Effector CD4-positive, alpha-beta T cell (primary cell): ENCODE measurements at regions not wholly inside any gene's neighbourhood (a gene's known extent, or its start where the extent isn't known, plus 50 kb on each side); places are given as distances from the start of the nearest gene placed in this dataset.
"Not testable (repeated sequence)": the region's sequence is repeated elsewhere in the genome, so short reads cannot be mapped to it uniquely, and the experiment has no call there.

Source experiments
- DNase-seq: peaks from one replicate; pipeline ENCODE4 v3.0.0-alpha.2; 2020

DNA sequence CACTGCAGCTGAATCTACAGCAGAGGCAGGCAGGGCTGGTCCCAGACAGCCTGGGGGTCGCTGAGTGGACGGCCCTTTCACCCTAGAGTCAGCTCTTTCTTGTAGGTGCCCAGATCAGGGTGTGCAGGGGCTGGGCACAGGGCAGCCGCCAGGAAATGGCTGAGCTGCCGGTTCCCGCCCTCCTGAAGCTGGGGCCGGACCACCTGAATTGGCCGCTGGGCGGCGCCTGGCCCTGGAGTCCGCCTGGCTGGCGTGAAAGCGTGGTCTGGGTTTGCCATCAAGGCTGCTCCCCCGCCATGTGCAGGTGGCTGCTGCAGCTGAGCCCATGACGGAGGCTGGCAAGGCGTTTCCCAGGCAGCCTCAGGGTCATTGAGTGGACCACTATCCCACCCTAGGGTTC, 85.7 kb downstream of the POTEM start:
- not testable (repeated sequence) for DNase-seq

DNA sequence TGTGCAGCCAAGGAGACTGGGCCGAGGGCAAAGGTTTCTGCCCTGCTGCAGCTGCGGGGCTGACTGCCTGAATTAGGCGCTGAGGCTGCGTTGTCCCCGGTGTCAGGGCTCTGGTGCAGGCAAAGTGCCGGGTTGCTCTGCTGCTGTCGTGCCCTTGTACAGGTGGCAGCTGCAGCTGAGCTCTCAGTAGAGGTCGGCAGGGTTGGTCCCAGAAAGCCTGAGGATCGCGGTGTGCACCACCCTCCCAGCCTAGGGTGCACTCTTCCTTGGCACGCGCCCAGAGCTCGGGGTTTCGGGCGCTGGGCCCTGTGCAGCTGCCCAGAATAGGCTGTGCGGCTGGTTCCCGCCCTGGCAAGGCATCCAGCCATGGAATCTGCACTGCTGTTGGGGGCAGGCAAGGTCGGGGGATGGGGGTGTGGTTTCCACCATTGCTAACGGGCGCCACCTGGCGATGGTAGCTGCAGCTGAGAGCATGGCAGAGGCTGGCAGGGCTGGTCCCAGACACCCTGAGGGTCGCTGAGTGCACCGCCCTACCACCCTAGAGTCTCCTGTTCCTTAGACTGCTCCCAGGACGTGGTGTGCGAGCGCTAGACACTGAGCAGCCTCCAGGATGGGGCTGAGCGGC, 86.3 kb downstream of the POTEM start:
- DNase-seq: not testable (repeated sequence)

DNA sequence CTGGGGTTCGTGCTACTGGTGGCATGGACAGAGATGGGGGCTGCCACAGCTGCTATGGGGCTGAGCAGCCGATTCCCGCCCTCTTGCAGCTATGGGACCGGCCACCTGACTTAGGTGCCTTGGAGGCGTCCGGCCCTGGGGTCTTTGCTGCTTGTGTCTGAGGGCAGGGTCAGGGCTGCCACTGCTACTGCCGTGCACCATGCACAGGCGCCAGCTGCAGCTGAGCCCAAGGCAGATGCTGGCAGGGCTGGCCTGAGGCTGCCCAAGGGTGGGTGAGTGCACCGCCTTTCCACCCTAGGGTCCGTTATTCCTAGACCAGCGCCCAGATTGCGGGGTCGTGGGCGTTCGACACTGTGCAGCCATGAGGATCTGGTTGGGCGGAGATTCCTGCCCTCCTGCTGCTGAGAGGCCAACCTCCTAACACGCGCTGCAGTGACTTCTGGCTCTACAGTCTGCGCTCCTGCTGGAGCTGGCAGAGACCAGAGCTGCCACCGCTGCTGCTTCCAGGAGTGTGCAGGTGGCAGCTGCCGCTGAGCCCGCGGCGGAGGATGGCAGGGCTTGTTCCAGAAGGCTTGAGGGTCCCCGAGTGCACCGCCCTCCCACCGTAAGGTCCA, 87.0 kb downstream of the POTEM start:
- DNase-seq: not testable (repeated sequence)

DNA sequence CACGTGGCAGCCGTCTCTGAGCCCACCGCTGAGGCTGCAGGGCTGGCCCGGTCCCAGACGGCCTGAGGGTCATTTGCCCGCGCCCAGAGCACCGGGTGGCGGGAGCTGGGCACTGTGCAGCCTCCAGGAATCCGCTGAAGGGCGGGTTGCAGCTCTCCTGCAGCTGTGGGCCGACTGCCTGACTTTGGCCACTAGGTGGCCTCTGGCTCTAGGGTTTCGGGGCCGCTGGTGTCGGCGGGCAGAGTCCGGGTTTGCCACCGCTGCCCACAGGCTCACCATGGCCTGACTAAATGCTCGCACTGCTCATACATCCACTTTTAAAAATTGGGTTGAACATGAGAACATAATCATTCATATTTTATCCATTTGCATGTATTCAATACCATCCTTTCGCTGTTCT, 87.7 kb downstream of the POTEM start:
- DNase-seq: not testable (repeated sequence)

DNA sequence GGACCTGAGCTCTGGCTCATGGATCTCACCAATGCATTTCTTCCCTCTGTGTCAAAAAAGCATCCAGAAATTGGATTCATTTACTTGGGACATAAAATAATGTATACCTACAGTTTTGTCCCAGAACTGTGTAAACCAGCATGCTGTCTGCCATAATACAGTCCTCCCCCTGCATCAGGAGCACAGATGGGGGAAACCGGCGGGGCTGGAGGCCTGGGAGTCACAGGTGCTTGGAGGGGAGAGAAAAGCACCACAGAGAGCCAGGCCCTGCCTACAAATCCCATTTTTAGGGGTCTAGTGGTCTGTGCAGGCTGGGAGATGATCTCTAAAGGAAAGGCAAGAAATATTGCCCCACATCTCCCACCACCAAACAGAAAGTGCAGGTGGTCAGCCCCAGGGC, 91.8 kb downstream of the POTEM start:
- DNase-seq: not testable (repeated sequence)

DNA sequence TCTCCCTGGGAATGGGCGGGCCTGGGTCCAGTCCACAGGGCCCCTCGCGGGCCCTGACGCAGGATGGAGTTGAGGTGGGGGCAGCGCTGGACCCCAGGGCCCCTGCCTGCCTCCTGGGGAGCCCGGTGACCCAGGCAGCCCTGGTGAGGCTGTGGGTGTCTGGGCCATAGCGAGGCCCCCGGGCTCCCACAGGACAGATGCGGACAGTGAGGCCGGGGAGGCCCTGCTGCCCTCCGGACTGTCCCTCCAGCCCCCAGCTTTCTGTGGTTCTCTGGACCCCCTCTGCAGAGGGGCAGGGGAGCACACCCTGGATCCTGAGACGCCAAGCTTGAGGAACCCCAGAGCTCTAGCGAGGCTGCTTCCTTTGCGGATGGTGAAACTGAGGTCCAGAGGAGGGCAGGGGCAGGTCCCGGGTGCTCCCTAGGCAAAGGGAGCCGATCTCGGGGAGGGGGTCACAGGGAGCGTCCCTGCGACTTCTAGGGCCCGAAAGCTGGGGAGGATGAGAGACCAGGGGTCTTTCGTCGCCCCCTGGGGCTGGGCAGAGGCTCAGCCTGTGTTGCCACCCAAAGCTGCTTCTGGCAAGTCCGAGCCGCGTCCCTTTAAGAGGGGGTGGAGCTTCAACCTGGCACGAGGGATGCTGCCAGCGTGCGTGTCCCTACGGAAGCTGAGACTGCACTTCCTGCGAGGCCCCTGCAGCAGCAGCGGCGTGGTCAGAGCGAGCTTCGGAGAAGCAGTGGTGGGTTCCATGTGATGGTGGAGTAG, 94.6 kb downstream of the POTEM start:
- DNase-seq: not testable (repeated sequence)

DNA sequence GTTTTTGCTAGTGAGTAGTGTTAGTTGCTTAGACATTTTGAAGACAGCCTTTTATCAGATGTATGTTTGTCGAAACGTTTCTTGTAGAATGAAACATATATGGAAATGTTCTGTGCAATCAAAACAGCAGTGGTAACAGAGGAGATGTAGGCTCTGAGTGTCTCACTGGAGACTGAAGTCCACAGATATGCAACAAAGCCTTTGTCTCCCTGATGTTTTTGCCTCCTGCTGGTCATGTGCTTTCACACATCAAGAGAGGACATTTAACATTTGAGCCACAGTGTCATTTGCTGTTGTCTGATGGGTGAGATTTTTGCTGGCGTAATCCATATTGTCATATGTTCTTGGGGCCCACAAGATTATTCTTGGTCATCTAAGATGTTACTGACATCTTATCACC, 101.7 kb downstream of the POTEM start:
- not testable (repeated sequence) for DNase-seq

DNA sequence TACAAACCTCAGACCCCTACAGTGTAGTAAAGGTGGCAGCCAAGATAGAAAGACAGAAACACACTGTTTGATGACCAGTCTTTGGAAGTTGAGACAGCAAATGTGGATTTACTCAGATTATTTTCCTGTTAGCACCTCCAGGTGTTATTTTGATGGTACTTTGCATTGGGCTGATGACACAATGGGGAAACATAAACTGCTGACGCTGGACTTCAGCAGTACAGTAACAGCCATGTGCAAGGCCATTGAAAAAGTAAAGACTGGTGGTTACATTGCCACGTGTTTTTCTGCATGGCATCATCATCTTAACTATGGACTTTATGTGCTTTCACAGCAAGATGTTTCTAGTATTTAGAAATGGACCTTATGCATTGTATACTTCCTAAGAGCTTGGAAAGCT, 105.3 kb downstream of the POTEM start:
- DNase-seq: not testable (repeated sequence)

DNA sequence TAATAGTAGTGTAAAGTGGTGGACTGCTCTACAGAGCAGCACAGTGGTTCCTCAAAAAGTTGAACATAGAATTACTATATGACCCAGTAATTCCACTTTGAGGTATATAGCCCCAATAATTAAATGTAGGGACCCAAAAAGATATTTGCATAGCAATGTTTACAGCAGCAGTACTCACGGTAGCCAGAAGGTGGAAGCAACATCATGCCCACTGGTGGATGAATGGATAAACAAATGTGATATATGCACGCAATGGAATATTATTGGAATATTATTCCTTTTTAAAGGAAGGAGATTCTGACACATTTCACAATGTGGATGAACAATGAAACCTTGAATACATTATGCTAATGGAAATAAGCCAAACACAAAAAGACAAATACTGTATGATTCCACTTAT, 121.4 kb downstream of the POTEM start:
- not testable (repeated sequence) for DNase-seq

DNA sequence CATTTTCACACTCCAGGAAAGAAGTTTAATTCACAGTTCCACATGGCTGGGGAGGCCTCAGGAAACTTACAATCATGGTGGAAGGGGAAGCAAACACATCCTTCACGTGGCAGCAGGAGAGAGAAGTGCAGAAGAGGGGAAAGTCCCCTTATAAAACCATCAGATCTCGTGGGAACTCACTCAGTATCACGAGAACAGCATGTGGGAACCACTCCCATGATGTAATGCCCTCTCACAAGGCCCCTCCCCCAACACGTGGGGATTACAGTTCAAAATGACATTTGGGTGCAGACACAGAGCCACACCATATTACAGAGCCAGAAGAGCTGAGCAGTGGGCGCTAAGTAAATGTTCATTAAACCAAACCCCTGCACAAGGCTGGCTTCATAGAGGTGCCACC, 126.0 kb downstream of the POTEM start:
- not testable (repeated sequence) for DNase-seq

DNA sequence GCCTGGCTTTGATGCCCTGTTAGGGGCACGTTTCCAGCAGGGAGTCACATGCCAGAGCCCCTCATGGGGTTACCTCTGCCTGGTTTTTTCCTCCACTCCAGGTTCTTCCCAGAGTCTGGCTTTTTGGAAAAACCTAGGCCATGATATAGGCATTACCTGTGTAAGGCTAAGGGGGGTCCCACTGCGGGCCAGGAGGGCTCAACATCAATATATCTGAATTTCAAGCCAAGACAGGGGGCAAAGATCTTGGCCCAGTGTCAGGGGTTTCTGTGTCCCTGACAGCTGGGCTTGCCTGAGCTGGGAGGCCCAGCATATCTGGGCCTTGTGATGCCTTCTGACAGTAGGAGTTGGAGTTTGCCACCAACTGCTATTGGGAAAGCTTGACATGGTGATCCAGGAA, 127.5 kb downstream of the POTEM start:
- not testable (repeated sequence) for DNase-seq

DNA sequence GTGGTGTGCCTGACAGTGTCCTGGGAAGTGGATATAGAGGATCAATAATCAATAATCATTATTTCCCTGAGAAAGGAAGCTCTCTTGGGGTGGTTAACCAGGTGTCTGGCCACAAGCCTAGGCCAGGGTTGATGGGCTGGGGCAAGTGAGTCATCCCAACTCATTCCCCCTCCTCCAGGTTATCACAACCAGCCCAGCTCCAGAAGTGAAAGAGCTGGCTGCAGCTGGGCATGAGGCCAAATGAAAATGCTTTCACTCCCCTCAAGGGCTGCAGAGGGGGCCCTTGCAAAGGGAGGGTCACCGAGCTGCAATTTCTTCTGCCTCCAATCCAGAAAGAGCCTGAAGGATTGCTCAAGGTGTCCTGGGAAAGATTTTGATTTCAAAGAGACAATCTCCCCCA, 127.9 kb downstream of the POTEM start:
- DNase-seq: not testable (repeated sequence)

DNA sequence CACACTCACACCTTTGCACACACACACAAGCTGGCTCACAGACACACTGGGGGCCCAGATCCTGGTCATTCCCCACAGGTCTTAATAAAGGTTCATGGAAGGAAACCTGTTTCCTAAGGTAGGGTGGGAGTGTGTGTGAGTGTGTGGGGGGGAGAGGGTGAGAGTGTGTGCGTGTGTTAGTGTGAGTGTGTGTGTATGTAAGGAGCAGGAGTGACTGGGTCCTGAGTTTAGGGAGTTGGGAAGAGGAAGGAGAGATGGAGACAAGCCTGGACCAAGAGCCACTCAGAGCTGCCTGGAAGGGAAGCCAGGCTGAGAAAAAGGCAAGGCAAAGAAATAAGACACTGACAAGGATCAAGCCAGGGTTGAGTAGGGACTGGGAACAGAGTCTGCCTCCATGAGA, 129.2 kb downstream of the POTEM start:
- DNase-seq: not testable (repeated sequence)

DNA sequence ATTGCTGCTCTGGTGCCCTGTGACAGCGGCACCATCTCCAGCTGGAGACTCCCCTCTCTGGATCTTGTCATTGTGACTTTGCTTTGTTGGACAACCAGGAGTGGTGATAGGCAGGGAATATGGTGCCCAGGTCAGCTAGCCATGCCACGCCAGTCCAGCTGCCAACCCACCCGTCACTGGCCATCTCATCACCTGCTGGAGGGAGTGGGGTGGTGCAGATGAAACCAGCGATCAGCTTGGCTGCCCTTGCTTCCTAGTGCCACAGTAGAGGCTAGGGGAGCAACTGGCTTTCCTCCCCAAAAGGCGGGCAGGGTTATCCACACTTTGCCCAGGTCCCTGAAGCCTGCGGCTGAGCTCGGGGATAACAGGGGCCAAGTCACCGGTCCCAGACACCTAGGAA, 129.6 kb downstream of the POTEM start:
- not testable (repeated sequence) for DNase-seq

DNA sequence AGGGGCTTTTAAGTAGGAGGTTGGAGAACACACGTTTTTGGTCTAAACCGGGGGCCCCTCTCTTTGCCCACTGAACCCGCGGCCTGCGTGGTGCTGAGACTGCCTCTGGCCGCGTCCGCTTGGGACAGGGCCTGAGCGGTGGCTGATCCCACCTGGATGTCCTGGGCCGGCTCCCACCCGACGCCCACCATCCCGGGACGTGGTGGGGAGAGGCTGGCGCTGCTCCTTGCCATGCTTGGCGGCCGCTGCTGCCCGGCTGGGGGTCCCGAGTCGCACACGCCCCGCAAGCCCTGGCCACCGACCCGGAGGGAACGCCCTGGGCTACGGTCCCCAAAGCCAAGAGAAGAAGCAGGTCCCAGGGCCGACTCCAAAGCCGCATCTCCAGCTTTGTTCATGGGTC, 130.1 kb downstream of the POTEM start:
- DNase-seq: not testable (repeated sequence)

DNA sequence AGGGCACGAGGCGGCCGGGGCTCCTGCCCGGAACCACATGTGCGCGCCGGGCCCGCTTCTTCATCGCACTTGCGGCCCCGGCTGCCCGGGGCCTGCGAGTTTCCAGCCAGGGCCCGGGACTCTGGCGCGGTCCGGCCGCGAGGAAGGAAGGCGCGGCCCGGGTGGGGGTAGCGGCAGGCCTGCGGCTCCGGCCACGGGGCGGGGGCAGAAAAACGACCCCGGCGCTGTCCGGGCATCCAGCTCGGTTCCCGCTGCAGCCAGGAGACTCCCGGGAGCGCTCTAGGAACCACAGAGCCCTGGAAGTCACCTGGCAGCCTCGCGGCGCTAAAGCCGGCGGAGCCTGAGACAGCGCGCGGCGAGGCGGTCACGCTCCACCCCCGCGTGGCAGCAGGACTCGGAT, 130.5 kb downstream of the POTEM start:
- not testable (repeated sequence) for DNase-seq

DNA sequence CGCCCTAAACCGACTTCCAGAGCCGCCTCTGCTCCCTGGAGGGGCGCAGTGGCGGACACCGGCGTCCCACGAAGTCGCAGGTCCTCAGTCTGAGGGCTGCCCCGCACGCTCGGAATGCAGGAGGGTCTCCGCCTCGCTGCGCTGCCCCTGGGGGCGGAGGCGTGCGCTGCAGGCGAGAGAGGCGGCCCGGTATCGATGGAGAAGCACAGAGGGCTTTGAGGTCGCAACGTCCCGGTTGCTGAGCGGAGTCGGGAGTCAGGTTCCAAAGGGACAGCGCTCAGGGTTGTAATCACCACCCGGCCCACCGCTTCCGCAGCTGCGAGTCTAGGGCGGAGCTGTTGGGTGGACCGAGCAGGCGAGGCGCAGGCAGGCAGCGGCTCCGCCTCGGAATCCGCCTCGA, 131.0 kb downstream of the POTEM start:
- DNase-seq: not testable (repeated sequence)

DNA sequence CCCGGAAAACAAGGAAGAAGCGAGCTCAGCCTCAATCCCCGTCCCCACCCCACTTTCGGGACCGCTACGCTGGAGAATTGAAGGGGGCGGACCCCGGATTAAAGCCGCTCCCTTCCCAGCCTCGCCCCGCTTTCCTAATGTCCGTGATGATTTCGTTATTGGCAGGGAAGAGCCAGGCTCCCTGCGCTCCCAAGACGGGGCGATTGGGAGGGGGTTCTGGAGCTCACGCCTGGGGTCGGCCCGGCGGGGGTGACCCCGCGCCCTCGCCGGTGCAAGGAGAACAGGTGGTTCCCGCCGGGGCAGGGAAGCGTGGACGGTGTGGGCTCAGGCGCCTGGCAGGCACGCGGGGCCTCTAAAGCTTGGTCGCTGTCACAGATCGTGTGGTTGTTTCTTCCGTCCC, 131.5 kb downstream of the POTEM start:
- not testable (repeated sequence) for DNase-seq

DNA sequence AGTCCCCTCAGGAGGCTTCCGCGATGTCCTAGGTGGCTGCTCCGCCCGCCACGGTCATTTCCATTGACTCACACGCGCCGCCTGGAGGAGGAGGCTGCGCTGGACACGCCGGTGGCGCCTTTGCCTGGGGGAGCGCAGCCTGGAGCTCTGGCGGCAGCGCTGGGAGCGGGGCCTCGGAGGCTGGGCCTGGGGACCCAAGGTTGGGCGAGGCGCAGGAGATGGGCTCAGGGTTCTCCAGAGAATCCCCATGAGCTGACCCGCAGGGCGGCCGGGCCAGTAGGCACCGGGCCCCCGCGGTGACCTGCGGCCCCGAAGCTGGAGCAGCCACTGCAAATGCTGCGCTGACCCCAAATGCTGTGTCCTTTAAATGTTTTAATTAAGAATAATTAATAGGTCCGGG, 132.1 kb downstream of the POTEM start:
- DNase-seq: not testable (repeated sequence)

DNA sequence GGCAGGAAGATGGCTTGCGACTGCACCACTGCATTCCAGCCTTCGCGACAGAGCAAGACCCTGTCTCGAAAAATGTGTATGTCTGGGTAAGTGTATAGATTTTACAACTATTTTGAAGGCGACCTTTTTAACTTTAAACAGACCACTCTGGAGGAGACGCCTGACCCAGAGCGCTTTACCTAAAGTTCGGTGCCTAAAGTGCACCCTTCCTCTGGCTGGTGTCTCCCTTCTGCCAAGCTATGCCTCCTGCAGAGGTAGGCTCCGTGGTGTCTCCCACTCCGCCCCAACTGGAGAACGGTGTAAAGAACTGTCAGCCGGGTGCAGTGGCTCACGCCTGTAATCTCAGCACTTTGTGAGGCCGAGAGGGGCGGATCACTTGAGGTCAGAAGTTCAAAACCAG, 132.7 kb downstream of the POTEM start:
- not testable (repeated sequence) for DNase-seq

DNA sequence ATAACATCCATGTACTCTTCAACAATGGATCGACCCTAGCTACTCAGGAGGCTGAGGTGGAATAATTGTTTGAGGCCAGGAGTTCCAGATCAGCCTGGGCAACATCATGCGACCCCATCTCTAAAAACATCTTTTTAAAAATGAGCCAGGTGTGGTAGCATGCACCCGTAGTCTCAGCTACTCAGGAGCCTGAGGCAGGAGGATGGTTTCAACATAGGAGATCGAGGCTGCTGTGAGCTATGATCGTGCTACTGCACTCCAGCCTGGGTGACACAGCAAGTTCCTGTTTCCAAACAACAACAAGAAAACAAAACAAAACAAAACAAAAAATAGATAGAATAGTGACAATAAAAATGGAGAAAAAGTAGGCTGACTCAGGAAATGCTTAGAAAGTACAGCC, 138.3 kb downstream of the POTEM start:
- not testable (repeated sequence) for DNase-seq

DNA sequence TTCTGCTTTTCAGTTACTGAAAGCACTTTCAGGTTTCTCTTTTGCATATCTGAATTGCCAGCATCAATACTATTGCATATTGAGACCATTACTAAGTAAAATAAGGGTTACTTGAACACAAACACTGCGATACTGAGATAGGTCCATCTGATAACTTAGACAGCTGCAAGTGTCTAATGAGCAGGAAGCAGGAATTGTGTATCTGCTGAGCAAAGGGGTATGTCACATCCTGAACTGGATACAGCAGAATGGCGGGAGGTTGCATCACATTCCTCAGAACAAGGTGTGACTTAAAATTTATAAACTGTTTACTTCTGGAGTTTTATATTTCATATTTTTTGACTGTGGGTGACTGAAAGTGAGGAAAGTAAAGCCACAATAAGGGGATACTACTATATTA, 142.7 kb downstream of the POTEM start:
- not testable (repeated sequence) for DNase-seq

DNA sequence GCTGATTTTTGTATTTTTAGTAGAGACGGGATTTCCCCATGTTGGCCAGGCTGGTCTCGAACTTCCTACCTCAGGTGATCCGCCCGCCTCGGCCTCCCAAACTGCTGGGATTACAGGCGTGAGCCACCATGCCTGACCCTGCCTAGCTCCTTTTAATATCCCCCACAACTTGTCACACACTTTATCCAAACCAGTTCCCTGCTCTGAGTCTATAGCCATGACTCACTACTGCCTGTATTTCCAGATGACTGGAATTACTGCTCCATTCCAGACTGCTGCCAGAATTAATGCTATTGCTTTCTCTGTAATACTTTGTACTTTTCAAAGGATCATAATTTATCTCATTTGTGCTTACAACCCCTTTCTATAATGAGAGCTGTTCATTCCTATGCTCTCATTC, 153.1 kb downstream of the POTEM start:
- DNase-seq: not testable (repeated sequence)
